GM18505 (cell line): ENCODE measurements at regions not wholly inside any gene's neighbourhood (a gene's known extent, or its start where the extent isn't known, plus 50 kb on each side); places are given as distances from the start of the nearest gene placed in this dataset.

Experiments used
- ATAC-seq: cut with Tn5 transposase; IDR thresholded peaks from one replicate; pipeline ENCODE4 v1.9.1; 2021; ENCODE audit not compliant: unreplicated experiment
- POLR2A ChIP-seq: IDR thresholded peaks from 4 replicates; pipeline ENCODE4 v1.6.1; 2011; ENCODE audit warnings: borderline replicate concordance; ENCODE audit not compliant: insufficient read depth, insufficient read length; ENCODE audit errors: extremely low read depth

DNA sequence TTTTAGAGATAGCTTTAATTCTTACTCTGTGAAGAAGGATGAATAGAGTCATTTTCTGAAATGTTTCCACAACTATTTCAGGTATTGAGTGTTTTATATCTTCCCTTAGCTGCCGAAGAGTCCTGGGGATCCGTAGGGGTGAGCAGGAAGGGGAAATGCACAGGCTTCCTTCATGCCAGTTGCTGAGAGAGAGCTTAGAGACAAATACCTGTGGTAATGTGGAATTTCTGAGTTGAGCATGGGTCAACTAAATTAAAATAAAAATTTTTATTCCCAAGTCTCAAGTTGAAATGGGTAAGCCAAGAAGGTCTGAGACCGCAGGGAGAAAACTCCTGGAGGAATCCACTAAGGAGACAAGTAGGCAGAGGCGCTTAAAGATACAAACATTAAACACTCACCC is 185.7 kb downstream of the DAD1 start:
- ATAC-seq: no peak
- TF ChIP-seq POLR2A: no peak

DNA sequence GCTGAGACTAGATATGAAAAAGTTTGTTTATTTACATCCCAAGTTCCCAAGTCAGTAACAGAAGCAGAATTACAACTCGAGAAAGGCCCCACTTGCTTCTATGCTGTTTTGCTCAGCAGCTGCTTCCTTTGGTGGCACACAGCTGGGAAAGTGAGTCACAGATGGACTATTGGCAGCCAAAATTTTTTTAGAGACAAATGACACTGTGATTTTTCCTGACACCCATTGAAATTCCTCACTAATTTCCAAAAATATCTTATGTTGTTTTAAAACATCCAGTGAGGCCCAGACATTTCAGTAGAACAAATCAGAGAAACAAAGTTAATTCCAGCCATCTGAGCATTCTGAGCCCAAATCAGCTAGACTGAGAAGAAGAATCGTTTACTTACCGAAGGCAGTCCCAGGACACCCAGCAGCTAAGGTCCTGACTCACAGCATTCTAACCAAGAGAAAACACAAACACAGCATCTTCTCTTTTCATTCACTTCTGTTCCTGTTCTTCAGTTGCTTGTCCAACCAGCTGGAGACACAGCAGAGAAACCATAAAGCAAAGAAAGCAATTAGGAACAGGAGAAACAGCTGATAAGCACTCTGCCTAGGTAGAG is 188.3 kb downstream of the DAD1 start:
- no peak for ATAC-seq
- no peak for TF ChIP-seq POLR2A

DNA sequence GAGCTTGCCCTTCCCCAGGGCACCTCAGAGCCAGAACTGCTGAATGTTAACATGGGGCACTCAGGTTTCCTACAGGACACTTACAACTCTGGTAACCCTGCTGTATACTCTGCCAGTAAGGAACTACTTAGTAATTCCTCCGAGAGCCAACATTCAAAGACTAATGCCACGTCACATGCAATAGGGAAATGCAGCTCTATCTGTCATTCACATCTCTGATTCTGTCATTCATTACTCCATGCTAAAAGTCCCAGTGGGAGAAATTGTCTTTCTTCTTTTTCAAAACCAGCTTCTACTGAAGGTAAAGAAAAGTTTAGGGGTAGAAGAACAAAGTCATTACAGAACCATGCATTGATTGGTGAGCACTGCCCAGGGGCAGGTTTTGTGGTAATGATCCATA is 189.2 kb downstream of the DAD1 start:
- no peak for TF ChIP-seq POLR2A
- ATAC-seq: no peak

DNA sequence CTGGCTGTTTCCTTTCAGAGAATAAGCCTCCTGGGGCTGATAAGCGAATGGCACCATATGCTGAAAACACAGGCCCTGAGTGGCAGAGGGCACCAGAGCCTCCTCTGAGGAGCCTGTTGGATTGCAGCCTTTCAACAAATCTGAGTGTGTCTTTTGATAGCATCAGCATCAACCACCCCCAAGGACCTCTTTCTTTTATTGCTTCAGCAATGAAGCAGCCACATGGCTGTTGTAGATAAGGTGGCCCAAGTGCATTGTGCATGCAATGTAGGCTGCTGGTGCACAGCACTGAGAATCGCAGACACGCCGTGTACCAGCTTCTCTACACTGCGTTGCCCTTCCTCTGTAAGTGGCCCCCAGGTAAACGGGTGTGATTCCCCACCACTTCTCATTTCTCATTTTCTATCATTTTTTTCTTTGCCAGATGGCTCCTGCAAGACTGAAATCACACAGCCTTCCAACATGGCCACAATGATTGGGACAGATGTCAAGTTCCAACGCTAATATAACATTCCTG is 191.7 kb downstream of the DAD1 start:
- no peak for TF ChIP-seq POLR2A
- no peak for ATAC-seq

DNA sequence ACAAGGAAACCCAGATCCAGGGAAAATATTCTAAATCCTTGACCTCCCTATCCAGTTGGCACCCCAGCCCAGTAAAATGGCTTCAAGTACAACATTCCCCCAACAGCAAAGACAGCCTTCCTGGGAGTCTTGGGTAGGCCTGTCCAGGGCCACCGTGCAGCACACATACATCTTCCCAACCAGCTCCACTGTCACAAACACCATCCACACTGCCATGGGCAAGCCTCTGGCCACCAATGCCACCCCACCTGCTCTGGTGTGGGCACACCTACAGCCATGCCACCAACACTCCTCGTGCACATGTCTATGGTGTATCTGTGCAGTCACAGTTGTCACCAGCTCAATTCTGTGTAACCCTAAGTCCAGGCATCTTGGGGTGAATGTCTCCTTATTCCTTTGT is 193.2 kb downstream of the DAD1 start:
- ATAC-seq: no peak
- TF ChIP-seq POLR2A: no peak

DNA sequence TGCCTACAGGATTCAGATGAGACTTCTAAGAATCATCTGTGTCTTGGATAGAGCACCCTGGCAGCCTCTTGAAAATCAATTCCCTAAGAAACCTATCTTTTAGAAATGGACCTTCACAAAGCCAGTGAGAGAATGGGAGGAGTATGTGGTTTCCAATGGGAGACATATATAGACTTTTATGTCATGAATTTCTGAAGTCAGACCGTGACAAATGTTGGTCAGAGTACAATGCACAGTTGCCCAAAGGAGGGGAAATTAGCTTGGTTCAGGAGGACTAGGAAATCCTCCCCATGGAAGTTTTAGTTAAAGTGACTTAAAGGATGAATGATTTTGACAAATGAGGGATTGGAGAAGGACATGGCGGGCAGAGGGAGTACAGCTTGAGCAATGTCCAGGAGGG is 194.4 kb downstream of the DAD1 start:
- ATAC-seq: no peak
- no peak for TF ChIP-seq POLR2A

DNA sequence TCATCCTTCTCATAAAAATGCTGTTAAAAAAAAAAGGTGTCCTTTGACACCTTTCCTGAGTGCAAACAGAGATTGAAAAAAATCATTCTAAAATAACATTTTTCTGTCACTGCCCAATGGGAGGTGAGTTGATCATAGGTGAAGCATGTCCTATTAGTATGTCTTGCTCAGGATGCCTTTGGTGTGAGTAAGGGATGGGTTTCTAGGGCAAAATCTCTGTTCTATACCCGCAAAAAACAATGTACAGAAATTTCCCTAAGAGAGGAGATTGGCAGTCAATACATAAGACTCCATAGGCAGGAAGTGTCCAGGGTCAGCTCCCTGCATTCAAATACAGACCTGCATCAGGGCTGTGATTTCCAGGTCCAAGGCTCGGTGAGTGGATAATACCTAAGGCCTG is 195.2 kb downstream of the DAD1 start:
- ATAC-seq: no peak
- TF ChIP-seq POLR2A: no peak

DNA sequence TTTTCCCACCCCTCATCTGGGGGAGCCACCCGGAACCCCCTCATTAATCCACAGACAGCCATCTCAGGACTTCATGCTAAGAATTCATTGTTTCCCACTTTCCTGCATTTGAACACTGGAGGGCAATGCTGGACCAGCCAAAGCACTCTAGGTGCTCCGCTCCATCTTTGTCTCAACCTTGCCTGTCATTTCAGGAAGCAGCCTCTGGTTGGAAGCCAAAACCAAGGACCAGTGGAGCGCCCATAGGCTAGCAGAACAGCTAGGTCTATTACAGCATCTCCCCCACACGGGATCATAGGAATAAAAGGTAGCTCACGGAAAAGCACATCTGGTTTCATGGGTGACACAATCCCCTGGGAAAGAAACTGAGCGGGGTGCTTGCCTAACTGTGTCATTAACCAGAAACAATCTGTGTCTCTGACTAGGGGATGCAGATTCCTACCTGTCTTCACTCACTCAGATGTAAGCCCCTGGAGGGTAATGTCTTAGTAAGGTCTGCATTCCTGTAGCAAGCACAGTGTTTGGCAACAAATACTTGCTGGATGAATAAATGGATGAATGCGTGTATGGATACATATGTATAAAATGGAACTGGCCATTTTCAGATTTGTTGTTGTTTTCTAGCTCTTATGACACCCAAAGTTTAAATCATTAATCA is 197.0 kb downstream of the DAD1 start:
- TF ChIP-seq POLR2A: no peak
- no peak for ATAC-seq

DNA sequence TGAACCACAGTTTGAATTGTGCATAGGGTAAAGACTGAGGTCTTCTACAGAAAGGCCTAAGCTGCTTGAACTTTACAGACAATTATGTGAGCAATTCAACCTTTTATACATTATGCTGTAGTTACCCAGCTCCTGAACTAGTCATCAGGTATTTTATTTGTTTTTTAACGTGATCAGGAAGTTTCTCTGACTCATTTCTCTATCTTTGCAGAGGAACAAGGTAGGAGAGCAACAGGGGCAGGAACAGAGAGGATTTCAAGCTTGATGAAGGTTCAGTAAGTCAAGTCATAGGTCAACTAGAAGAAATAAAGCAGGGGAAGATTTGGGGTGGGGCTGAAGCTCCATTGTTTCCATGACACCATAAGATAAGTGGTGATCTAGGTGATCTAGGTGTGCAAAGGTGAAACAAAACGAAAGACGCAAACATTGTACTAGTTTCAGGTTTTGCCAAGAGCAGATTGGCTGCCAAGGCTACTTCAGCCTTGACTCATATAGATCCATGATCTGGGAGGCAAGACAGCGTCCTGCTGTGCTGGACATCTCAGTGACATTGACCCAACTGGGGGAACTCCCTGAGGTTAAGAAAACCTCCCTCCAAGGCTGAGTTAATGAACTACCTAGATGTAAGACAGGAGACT is 198.1 kb downstream of the DAD1 start:
- no peak for TF ChIP-seq POLR2A
- ATAC-seq: no peak

DNA sequence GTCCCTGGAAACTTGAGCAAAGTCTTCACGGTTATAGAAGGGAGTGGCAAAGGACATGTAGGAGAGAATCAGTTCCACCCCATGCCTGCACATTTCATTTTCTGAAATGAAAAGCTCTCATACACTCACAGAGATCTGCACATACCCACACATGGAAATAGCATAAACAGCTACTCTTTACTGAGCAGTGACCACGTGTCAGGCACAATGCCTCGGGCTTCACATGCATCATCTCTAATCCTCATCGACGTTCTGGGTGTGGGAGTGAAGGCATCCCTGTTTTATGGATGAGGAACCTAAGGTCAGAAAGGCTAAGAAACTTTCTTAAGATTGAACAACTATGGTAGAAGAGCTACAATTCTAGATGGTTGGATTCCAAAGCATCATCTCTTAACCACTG is 198.8 kb downstream of the DAD1 start:
- TF ChIP-seq POLR2A: no peak
- no peak for ATAC-seq

DNA sequence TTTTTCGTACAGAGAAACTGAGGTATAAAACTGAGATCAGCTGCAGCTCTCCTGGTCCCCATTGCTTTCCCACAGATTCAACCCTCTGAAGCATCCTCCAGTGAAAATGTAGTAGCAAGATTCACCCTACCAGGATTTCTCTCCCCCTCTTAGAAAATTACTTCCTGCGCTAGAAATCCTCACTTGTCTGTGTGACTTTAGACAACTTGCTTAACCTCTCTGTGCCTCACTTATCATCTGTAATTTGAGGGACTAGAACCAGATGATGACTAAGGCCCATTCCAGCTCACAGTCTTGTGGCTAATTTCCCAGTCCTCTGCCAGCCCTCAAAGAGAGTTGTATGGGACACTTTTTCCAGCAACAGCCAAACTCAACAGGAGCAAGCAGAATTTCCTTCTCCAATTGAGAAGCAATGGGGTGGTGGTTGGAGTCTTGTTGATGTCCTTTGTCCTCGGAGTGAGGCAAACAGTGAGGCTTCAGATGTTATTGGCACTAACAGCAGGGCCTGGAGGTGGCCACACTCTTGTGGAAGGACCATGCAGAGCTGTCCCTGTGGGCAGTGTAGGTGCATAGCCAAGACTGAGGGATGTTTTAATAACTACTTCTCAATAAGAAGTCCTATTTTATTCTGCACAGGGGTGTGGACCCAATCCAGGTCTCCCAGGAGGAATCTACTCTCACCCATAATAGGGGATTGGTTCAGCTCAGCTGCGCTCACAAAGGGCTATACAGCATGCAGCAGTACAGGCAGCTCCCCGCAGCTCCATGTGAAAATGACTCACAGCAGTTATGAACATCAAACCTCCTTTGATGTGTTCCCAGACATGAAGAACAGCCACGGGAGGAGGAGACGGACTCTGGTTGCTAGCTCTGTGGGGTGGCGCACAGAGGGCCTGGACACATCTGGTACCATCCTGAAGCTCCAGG is 200.1 kb downstream of the DAD1 start:
- ATAC-seq: no peak

DNA sequence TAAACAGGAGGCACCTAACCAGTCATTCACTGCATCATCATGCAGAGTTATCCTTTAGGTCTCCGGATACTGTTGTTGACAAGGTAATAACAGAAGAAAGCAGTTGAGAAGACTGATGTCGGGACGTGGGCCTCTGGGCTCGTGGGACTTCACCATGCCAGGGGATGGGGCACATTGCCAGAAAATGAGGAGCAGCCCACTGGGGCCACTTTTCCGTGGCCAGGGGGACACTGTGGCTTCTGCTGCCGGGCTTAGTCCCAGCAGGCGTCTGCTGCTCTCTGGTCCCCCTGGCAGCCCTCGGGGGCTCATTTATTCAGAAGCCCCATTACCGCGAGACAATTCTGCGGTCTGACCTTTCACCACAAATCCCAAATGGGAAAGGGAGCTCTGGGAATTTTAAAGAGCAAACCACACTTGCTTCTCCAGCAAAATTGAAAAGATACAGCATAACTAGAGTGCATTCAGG is 201.2 kb downstream of the DAD1 start:
- ATAC-seq: no peak
- TF ChIP-seq POLR2A: no peak

More for the DNA sequence above, 200.1 kb downstream of the DAD1 start:
- no peak for TF ChIP-seq POLR2A
